GM20000 (cell line): ENCODE measurements at regions not wholly inside any gene's neighbourhood (a gene's known extent, or its start where the extent isn't known, plus 50 kb on each side); places are given as distances from the start of the nearest gene placed in this dataset.

ENCODE experiments used
- DNase-seq: peaks from one replicate; pipeline ENCODE4 v3.0.0; 2012; ENCODE audit warnings: low spot score
- CTCF ChIP-seq: IDR thresholded peaks from 2 replicates; pipeline ENCODE4 v1.5.1; 2012; ENCODE audit warnings: mild to moderate bottlenecking, control low read depth; ENCODE audit errors: extremely low read depth, missing control alignments

- TF ChIP-seq CTCF, result no peak
- DNase-seq, result no peak
Measured at GRCh38 chr2:133732982-133733900, 165.0 kb upstream of the NCKAP5 start.

- DNase-seq, result no peak
- TF ChIP-seq CTCF, result no peak
Measured at GRCh38 chr2:133733901-133734255, 165.6 kb upstream of the NCKAP5 start.

DNA sequence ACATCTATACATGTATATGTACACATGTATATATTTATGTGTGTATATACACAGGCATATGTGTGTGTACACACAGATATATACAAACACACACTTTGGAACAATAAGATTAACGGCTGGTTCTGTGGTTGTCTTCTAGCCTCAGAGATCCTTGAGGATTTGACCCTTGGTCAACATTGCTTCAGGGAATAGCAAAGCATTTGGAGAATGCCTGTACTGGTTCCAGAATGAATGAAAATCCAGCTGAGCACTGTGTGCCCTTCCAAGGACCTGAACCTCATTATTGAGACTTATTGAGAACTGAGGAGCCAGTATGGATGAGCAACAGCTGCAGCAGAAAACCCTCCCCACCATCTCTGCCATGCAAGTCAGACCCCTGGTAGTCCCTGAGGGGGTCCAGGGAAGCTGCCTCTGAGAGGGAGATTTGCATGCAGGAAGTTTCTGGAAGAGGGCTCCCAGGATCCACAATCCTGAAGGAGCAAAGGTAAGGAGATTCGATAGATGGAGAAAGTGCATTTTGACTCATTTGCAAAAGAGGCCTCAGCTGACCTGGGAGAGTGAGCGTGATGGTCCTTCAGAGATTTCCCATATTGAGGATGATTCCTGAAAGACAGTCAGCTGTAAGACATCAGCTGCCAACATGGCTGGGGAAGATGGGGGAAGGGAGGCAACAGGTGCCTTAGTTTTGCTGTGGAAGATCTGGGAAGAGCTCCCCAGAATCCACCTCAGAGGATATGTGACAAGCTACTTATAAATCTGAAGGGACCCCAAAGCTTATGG is 166.6 kb upstream of the NCKAP5 start:
- no peak for DNase-seq
- no peak for TF ChIP-seq CTCF

DNA sequence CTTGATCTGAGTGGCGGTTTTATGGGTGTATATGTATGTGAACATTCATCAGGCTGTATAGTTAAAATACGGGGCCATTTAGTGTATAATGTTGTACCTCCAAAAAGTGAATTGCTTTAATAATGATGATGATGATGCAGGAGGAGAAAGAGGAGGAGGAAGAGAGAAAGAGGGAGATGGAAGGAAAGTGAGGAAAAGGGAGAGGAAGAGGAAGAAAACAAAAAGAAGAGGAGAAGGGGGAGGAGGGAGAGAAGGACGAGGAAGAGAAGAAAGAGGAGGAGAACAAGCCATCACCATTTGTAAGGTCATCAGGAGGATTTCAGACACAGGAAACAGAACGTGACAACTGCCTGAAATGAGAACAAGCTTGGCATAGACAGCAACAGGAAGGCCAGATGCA is 168.4 kb upstream of the NCKAP5 start:
- TF ChIP-seq CTCF, result no peak
- DNase-seq, result no peak

DNA sequence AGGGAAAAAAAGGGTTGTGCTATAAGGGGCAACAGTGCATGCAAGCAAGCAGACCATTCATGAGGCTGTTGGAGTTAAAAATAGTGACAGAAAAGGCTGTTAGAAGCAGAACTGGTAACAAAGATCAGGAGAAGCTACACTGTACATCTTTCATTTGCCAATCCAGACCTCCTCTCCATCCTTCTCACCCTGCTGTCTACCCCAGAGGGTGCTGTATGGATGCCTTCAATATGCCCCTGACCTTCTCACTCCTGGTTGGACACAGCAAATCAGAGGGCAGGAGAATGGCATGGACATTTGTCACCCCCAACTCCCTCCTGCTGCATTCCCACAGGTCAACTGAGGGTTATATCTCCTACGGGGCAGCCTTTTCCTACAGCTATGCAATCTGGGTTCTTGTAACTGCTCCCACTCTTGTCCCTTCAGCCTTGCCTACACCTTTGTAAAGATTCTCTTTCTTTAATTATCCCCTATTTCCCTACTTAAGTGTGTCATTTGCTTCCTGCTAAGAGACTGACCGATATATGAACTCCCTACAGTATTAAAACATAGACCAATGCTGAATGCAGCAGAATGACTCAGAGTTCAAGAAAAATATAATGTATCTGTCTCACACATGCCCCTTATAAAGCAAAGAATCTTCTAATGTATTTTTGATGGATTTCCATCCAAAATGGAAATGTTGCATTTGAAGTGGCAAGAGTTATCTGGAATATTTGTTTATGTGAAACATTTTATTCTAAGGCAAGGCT is 169.2 kb upstream of the NCKAP5 start:
- DNase-seq, result no peak
- no peak for TF ChIP-seq CTCF

DNA sequence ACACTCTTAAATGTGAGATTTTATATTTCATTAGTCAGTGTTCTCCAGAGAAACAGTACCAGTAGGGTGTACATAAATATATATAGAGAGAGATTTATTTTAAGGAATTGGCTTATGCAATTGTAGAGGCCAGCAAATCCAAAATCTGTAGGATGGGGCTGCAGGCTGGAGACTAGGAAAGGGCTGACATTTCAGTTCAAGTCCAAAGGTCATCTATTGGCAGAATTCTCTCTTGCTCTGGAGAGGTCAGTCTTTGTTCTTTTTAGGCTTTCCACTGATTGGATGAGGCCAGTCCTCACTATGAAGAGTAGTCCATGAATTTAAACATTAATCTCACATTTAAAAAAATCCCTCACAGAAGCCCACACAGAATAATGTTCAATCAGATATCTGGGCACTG is 170.8 kb upstream of the NCKAP5 start:
- TF ChIP-seq CTCF, result no peak
- no peak for DNase-seq

DNA sequence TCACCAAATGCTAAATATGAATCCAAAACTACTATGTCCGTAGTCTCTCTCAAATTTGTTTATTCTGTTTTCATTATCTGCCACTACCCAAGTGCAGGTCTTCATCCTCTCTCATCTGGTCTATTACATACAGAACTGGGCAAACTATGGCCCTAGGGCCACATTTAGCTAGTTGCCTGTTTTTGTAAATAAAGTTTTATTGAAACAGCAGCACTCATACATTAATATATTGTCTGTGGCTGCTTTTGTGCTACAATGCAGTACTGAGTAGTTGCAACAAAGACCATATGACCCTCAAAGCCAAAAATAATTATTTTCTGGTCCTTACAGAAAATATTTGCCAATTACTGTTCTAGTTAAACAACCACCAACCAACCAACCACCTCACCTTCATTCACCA is 172.2 kb upstream of the NCKAP5 start:
- TF ChIP-seq CTCF, result no peak
- DNase-seq, result no peak
